K562 (cell line): ENCODE measurements at regions not wholly inside any gene's neighbourhood (a gene's known extent, or its start where the extent isn't known, plus 50 kb on each side); places are given as distances from the start of the nearest gene placed in this dataset.

Experiments used
- ATAC-seq: fragments of 200-7000 bp; cut with Tn5 transposase; 3 replicates; pipeline ENCODE4 v1.9.1; 2020; ENCODE audit warnings: moderate library complexity
- BruUV-seq: library from RNA; stranded (reverse); fragments of 400-500 nt; replicated peaks from 2 replicates; lab custom pipeline; 2021; lab: Mats Ljungman, UMichigan
- CTCF ChIA-PET: fragments of 300-600 bp; formaldehyde crosslinking; extraction: SDS; loops from one replicate; lab custom pipeline; 2021; ENCODE audit warnings: low intra/inter-chr PET ratio; lab: Yijun Ruan, JAX
- POLR2A ChIA-PET: fragments of 300-600, 350-650 bp; sonication (Branson Sonifier 250); formaldehyde crosslinking; extraction: SDS; loops from one replicate; lab custom pipeline; 2021; ENCODE audit warnings: antibody characterized with exemption, inconsistent platforms; lab: Yijun Ruan, JAX
- DNase-seq, 4 experiments: peaks; one replicate each; pipeline versions ENCODE4 v3.0.0 to v3.0.0-alpha.2; 2011 to 2018; ENCODE audit warnings: low spot score in 3 of 4, mixed read lengths in 3 of 4; ENCODE audit errors: extremely low read depth in 1 of 4
- FAIRE-seq: peaks from 2 replicates; lab custom pipeline; 2011; peaks lifted over from hg19 to GRCh38; lab: Jason Lieb, UNC
- H2AFZ ChIP-seq: 2 replicates; pipeline ENCODE4 v1.6.0; 2011; ENCODE audit warnings: low read depth, low read length, control low read depth, inconsistent platforms
- H3K27ac ChIP-seq: fragments of 200-600 bp; 3 replicates; pipeline ENCODE4 v1.8.0; 2011; ENCODE audit warnings: low read depth, mild to moderate bottlenecking, control low read depth, inconsistent platforms, low read length, moderate library complexity, mixed read lengths; ENCODE audit errors: extremely low read depth
- H3K27me3 ChIP-seq, 2 experiments: fragments of 300-600 bp in 1 of 2; 2 replicates in 1 of 2; 3 replicates in 1 of 2; pipeline versions ENCODE4 v1.6.0 to v1.8.0; 2011; ENCODE audit warnings: inconsistent platforms in 2 of 2, low read length in 2 of 2, mild to moderate bottlenecking in 1 of 2, mixed read lengths in 1 of 2, moderate library complexity in 1 of 2; ENCODE audit not compliant: control insufficient read depth in 2 of 2, insufficient read depth in 2 of 2
- H3K36me3 ChIP-seq: fragments of 300-600 bp; 3 replicates; pipeline ENCODE4 v1.8.0; 2011; ENCODE audit warnings: mild to moderate bottlenecking, low read length, inconsistent platforms; ENCODE audit not compliant: control insufficient read depth, insufficient read depth
- H3K4me1 ChIP-seq, 2 experiments: fragments of 200-600 bp in 1 of 2; replicated peaks in 1 of 2; 2 replicates in 1 of 2; 3 replicates in 1 of 2; pipeline versions ENCODE4 v1.5.1 to v1.8.0; 2011; ENCODE audit warnings: inconsistent platforms in 2 of 2, low read length in 2 of 2, mild to moderate bottlenecking in 1 of 2, mixed read lengths in 1 of 2, moderate library complexity in 1 of 2; ENCODE audit not compliant: control insufficient read depth in 2 of 2, insufficient read depth in 2 of 2
- H3K4me2 ChIP-seq: 2 replicates; pipeline ENCODE4 v1.6.1; 2011; ENCODE audit warnings: low read length, control low read depth, inconsistent platforms, mixed read lengths; ENCODE audit not compliant: insufficient read depth
- H3K4me3 ChIP-seq: fragments of 200-600 bp; sonication (generic), shearing (Covaris generic); 2 replicates; pipeline ENCODE4 v1.5.1; 2016; ENCODE audit warnings: control low read depth, inconsistent platforms
- H3K79me2 ChIP-seq: fragments of 200-600 bp; 3 replicates; pipeline ENCODE4 v1.8.0; 2011; ENCODE audit warnings: low read length, inconsistent platforms; ENCODE audit not compliant: control insufficient read depth, insufficient read depth
- H3K9ac ChIP-seq, 2 experiments: 2 replicates each; pipeline versions ENCODE4 v1.6.0 to v1.6.1; 2011; ENCODE audit warnings: low read depth in 2 of 2, low read length in 2 of 2, control low read depth in 1 of 2, inconsistent platforms in 1 of 2, mild to moderate bottlenecking in 1 of 2, mixed read lengths in 1 of 2; ENCODE audit not compliant: insufficient read depth in 1 of 2
- H3K9me1 ChIP-seq: one replicate; pipeline ENCODE4 v1.6.0; 2011; ENCODE audit warnings: inconsistent platforms, mild to moderate bottlenecking, low read length, moderate library complexity; ENCODE audit not compliant: control insufficient read depth, insufficient read depth
- H3K9me3 ChIP-seq: replicated peaks from 2 replicates; pipeline ENCODE4 v1.5.1; 2011; ENCODE audit warnings: low read depth, low read length, inconsistent platforms; ENCODE audit not compliant: control insufficient read depth, insufficient read depth
- H4K20me1 ChIP-seq: replicated peaks from 2 replicates; pipeline ENCODE4 v1.6.1; 2011; ENCODE audit warnings: low read length, inconsistent platforms, mixed read lengths; ENCODE audit not compliant: control insufficient read depth, insufficient read depth
- ATF7 ChIP-seq: fragments of 450-650 bp; IDR thresholded peaks from 2 replicates; pipeline ENCODE4 v1.7.1; 2014; ENCODE audit warnings: mild to moderate bottlenecking, moderate library complexity
- DPF2 ChIP-seq: fragments of 450-650 bp; IDR thresholded peaks from 2 replicates; pipeline ENCODE4 v1.6.1; 2016
- FOXM1 ChIP-seq, 2 experiments: fragments of 450-650 bp in 1 of 2; sonication (generic) in 1 of 2; formaldehyde crosslinking in 1 of 2; IDR thresholded peaks; 2 replicates each; pipeline versions ENCODE4 v1.6.1 to v1.9.0; 2017 to 2022; ENCODE audit warnings: low read depth in 2 of 2, mild to moderate bottlenecking in 2 of 2, missing genetic modification reagents in 1 of 2, moderate library complexity in 1 of 2
- HMG20B ChIP-seq: fragments of 250-450 bp; sonication (Bioruptor Pico); IDR thresholded peaks from 2 replicates; pipeline ENCODE4 v1.5.0; 2021; ENCODE audit warnings: mild to moderate bottlenecking
- L3MBTL2 ChIP-seq: fragments of 450-650 bp; IDR thresholded peaks from 2 replicates; pipeline ENCODE4 v1.6.1; 2016; ENCODE audit warnings: mild to moderate bottlenecking, moderate library complexity
- SAFB2 ChIP-seq: fragments of 200-400 bp; formaldehyde crosslinking; IDR thresholded peaks from 2 replicates; pipeline ENCODE4 v1.6.1; 2018; ENCODE audit warnings: borderline replicate concordance, low read length, low read depth, moderate library complexity; ENCODE audit not compliant: severe bottlenecking
- STAT5A ChIP-seq: IDR thresholded peaks from 2 replicates; pipeline ENCODE4 v1.6.1; 2012; ENCODE audit warnings: low read length, inconsistent platforms, borderline replicate concordance
- ZBTB8A ChIP-seq: fragments of 450-650 bp; IDR thresholded peaks from 2 replicates; pipeline ENCODE4 v1.6.1; 2018; ENCODE audit warnings: mild to moderate bottlenecking, moderate library complexity; ENCODE audit not compliant: partially characterized antibody
- ZNF778 ChIP-seq: fragments of 450-650 bp; formaldehyde crosslinking; IDR thresholded peaks from 2 replicates; pipeline ENCODE4 v1.4.0; 2020; ENCODE audit warnings: mild to moderate bottlenecking, moderate library complexity
- WGBS: fragments of 100-300 bp; shearing (Covaris generic); methylation state at CpG from one replicate; pipeline ENCODE4 v1.1.6; 2016; ENCODE audit warnings: low coverage, mixed read lengths; ENCODE audit not compliant: insufficient coverage; ENCODE audit errors: missing lambda C conversion rate; 5-methylcytosine and 5-hydroxymethylcytosine counted together
- in situ Hi-C: fragments of 300-500 bp; cut with MboI; formaldehyde crosslinking; loops from 4 replicates; pipeline ENCODE4 v1.15.0; 2018; ENCODE audit warnings: inconsistent platforms, mixed read lengths
- intact Hi-C: fragments of 100-400 bp; cut with micrococcal nuclease; formaldehyde crosslinking; loops from 2 replicates; pipeline ENCODE4 v1.14.2; 2022
- TF ChIP-seq, protein P1 (sequence below), 2 experiments: IDR thresholded peaks in 1 of 2; conservative IDR thresholded peaks in 1 of 2; 2 replicates each; pipeline ENCODE4 v1.6.1; 2016; ENCODE audit warnings: low read depth in 2 of 2, mild to moderate bottlenecking in 1 of 2, missing compliant biosample characterization in 1 of 2, missing genetic modification characterization in 1 of 2, moderate library complexity in 1 of 2

DNA sequence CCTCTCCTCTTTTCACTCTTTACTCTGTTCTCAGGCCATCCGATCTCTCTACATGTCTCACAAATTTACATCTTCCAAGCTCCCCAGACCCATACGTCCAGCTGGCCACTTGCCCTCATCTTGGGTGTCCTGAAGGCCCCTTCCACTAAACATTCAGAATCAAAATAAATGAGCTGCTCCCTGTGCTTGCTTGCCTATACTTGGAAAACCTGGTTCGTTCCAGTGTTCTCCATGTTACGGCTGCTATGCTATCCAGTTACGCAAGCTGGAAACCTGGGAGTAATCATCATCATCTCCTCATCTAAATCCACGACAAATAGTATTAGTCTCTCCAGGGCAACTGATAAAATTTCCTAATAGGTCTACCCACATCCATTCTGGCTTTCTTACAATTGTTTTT, 165.0 kb upstream of the FBXL17 start (continued):
- TF ChIP-seq SAFB2 (no peak), HMG20B (CRISPR knock-in tag) (no peak), DPF2 (no peak)

DNA sequence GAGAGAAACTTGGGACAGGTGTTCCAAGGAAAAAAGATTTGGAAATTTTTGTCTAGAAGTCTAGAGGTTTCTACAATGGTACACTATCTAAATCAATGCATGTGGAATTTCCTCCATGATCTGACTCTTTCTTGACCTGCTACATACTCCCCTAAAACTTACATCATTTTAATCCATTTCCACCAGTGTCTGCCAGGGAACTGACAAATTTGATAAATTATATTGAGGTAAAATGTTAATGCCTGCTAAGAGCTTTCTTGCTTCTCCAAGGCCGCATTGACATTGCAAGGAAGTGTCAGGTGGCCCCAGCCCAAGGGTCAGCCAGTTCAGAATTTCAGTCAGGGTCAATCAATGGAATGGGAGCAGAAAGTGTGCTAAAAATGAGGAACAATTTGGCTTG, 163.4 kb upstream of the FBXL17 start:
- no peaks in the 10 kb centered on the region for H4K20me1 ChIP-seq
- TF ChIP-seq FOXM1 (IDR thresholded peaks at IDR 0.05; ENCODE audit: low read depth) (no peak), FOXM1 (CRISPR knock-in tag; IDR thresholded peaks at IDR 0.05; ENCODE audit: low read depth) (no peak), ATF7 (no peak), L3MBTL2 (no peak), ZNF778 (CRISPR knock-in tag) (no peak), STAT5A (no peak), ZBTB8A (no peak)
- TF ChIP-seq, protein P1, sequence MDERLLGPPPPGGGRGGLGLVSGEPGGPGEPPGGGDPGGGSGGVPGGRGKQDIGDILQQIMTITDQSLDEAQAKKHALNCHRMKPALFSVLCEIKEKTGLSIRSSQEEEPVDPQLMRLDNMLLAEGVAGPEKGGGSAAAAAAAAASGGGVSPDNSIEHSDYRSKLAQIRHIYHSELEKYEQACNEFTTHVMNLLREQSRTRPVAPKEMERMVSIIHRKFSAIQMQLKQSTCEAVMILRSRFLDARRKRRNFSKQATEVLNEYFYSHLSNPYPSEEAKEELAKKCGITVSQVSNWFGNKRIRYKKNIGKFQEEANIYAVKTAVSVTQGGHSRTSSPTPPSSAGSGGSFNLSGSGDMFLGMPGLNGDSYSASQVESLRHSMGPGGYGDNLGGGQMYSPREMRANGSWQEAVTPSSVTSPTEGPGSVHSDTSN (CRISPR knock-in tag; IDR thresholded peaks at IDR 0.05; ENCODE audit: low read depth) = no peak
- TF ChIP-seq, protein P1 (tag; conservative IDR thresholded peaks at IDR 0.05; ENCODE audit: low read depth) = no peak
- no peak for FAIRE-seq
- H3K27me3 ChIP-seq = no peaks in the 10 kb centered on the region
- H3K27ac ChIP-seq = no peak overlapping the region
- 0 out of 2 replicates have a peak overlapping the region, but pooled peaks have one; percentile 21 for H2AFZ ChIP-seq
- H3K36me3 ChIP-seq = no peaks in the 10 kb centered on the region
- no peak overlapping the region for H3K9ac ChIP-seq
- peaks cover 0 to 11% of the 10 kb centered on the region in 2 experiments; a peak in 2 of 5 replicates for H3K4me1 ChIP-seq
- no peak overlapping the region for H3K4me2 ChIP-seq
- no peak for DNase-seq
- WGBS = 0% methylated on average over 1 of the region's 1 CpG
- intact Hi-C loops = no loop called here
- ChIA-PET POLR2A (interaction anchor here (2.4 kb wide), 1 partner anchor 14 kb away, joined by 6 read pairs; no protein-coding TSS in a partner anchor), CTCF (no interaction called here)
- in situ Hi-C loops = no loop called here
- H3K9me3 ChIP-seq = no peaks in the 10 kb centered on the region
- H3K4me3 ChIP-seq = no peak overlapping the region
- BruUV-seq = no TSS peak
- ATAC-seq = no peak
- no peaks in the 10 kb centered on the region for H3K9me1 ChIP-seq
- no peaks in the 10 kb centered on the region for H3K79me2 ChIP-seq
